HG03135 (cell line): ENCODE measurements at regions not wholly inside any gene's neighbourhood (a gene's known extent, or its start where the extent isn't known, plus 50 kb on each side); places are given as distances from the start of the nearest gene placed in this dataset.

Source experiments
- ATAC-seq: cut with Tn5 transposase; IDR thresholded peaks from one replicate; pipeline ENCODE4 v1.9.1; 2021; ENCODE audit warnings: mild to moderate bottlenecking, moderate library complexity; ENCODE audit not compliant: unreplicated experiment

DNA sequence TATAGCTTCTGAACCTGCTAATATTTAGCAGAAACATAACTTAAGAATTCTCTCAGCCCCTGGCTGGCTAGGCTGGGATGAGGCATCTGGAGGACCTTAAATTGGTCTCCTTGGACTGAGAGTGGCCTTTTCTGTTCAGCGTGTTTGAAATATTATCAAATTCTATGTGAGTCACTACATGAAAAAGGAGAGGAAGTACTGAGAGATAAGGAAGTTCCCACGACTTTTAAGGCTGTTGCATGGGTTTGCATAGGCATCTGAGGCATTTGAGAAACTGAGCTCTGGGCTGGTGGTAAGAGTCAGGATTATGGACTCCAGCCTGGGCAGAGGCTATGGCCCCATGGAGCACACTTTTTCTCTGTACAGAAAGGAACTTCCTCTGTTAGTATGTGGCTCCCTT is 816.2 kb upstream of the GRAMD2B start:
- ATAC-seq: no peak

DNA sequence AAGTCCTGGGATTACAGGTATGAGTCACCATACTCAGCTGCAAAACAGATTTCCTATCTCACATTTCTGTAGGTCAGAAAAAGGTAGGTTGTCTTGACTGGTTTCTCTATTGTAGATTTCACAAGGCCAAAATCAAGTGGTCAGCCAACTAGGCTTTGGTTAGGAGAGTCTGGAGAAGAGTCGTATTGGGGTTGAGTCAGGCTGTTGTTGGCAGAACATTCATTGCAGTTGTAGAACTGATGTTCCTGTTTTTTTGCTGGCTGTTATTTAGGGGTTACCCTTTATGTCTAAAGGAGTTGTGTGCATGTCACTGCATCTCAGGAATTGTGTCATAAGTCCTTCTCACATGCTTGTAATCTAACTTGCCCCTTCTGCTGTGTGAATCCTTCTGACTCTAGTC is 814.2 kb upstream of the GRAMD2B start:
- no peak for ATAC-seq

DNA sequence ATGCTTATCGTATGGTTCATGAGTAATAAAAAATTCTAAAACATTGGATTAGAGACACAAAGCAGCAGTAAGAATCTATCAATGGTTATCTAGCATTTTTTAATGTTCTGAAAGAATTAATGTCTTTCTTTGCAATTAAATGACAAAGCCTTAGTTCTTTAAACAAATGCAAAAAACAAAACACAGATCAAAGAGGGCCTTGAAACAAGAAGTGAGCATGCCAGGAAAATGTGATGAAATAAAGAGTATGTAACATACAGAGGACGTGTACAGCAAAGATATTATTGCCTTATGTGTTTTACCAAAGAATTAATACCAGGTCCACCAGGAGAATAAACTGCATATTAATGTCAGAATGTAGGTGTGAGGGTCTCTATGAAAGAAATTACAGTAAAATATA is 812.3 kb upstream of the GRAMD2B start:
- no peak for ATAC-seq

DNA sequence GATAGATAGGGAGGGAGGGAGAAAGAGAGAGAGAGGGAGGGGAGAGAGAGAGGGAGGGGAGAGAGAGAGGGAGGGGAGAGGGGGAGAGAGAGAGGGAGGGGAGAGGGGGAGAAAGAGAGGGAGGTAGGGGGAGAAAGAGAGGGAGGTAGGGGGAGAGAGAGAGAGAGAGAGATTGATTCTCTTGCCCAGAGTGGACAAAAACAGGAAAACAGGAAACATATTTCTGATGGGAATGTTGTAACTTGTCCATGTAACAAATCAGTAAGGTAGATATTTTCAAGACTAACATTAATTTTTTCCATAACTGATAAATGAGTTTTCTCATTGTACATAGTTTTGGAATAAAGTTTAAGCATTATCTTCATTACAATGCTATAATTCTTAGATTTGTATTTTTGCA is 811.7 kb upstream of the GRAMD2B start:
- ATAC-seq: no peak

DNA sequence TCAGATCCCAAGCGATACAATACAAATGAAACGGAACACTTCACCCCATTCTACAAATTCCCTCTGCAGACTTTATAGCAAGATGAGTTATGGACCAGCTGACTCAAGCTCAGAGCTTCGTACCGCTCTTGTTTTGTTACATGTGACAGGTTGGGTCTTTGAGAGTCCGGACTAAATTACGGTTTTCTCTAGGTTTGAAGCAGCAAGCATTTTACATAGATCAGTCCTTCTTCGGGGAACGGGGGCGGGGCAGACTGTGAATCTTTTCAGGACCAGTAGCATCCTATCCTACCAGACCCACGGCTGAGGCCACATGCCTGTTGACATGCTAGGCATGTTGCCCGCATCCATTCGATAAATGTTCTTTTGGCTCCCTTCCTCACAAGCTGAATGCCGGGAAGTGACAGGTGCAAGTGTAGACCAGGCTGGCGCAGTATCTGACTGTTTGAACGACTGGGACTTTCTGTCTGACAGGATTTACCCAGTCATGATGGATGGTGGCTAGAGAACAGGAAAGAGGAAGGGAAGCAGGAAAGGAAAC is 811.0 kb upstream of the GRAMD2B start:
- ATAC-seq: no peak

DNA sequence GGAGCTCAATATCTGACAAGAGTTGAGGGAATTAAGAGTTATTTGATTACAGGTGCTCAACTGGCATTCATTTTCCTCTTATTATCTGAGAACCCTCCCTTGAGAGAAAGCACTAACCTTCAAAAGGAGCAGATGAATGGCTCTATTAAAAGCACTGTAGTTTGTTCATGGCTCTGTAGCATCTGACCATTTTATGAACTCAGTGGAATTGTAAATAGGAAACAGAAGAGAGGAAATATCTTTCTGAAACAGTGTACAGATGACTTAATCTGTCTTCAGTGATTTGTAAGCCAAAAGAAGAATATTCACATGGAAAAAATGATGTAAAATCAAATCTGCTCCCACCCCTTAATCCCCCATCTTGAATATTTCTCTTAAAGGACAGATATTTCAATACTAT is 810.4 kb upstream of the GRAMD2B start:
- ATAC-seq: no peak

DNA sequence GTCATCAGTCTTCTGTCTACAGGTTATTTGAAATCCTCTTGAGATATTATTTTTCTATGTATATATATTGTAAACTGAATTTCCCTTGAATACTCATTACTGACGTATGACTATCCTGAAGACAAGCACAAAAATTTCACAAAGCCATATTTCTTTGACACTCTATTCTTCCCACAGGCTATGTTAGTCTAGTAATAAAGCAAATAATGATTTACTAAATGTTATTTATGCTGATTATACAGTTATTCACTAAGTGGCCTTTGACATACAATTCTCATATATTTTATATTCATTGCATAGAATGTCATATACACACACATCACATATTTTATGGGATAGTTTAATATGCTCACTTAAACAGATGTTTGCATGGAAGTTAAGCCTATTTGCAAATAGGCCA is 793.0 kb upstream of the GRAMD2B start:
- no peak for ATAC-seq

DNA sequence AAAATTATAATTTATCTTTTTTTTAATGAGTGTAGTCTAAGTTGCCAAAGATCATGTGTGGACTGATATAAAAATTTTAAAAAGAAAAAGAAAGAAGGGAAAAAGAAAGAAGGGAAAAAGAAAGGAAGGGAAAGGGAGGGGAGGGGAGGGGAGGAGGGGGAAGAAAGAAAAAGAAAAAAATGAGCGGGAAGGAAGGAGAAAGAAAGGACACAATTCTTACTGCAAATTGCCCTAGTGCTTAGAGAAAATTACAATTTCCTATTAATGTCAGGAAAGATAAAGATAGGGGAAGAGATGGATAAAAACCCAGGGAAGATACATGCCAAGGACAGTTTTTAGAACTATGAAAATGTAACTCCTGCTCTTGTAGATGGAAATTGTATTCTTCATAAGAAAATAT is 789.7 kb upstream of the GRAMD2B start:
- no peak for ATAC-seq

DNA sequence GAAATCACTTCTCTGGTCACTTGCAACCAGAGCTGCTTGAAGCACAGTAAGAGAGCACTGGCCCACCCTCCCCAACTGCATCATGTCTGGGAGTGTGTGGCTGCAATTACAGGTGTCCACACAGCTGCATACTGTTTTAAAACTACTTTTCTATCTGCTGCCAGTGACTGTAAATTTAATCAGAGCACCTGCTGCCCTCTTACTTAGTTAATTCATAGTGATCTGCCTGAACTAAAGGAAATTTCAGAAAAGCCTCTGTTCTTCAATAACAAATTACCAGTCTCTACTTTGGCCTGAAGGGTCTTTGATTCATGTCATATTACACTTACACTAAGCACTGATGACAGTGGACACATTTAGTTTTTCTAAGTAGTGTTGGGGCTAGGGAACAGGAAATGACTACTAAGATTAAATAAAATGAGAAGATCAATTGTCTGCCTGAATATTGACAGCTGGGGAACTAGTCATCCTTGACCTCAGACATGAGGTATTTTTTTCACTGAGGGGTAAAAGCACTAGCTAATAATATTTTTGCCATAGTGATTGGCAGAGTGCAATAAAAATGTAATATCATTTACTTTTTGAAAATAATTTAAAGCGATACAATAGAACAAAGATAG is 788.9 kb upstream of the GRAMD2B start:
- no peak for ATAC-seq

DNA sequence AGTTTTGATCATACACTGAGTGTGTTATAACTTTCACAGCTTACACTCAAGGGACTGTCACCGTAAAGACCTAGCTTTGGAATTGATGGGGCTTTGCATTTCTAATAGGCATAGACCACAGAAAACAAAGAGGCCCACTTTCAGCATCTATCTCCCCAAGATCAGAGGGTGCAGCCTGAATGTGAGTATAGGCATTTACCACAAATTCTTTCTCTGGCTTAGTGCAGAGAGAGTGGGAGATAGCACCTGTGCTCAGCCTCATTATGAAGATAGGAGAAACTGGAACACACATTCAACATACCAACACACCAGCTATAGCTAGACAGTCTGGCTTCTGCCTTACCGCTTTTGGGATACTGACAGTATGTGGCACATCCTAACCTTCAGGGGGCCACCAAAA is 783.4 kb upstream of the GRAMD2B start:
- no peak for ATAC-seq

DNA sequence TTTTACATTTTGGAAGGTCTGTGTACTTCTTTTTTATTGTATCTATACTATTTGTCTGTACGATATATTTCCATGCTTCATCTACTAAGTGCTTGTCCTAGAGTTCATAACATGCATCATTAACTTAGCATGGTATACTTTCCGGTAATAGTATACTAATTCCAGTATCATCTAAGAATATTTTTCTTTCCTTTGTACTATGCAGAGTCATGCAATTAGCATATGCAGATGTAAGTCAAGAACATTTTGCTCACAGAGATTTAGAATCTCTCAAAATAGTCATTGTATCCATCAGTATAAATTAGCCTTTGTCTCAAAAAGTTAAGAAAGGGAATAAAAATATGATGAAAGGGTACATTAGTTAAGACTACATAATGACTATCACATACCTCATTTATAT is 770.4 kb upstream of the GRAMD2B start:
- no peak for ATAC-seq

DNA sequence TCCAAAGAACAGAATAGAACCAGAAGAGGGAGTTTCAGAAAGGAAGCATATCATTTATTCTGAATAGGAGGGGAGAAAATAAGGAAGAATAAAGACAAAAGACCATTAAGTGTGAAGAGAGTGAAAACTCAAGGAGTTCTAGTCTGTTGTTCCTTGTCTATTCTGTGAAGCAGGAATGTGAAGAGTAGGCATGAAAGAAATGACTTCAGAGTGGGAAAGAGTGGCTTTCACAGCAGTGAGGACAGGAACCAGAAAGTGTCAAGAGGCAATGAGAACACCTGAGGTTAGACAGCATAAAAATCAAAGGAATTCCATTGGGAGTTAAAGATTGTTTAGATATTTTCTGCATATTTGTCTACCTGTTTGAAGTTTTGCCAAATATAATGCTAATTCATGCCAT is 768.8 kb upstream of the GRAMD2B start:
- no peak for ATAC-seq

DNA sequence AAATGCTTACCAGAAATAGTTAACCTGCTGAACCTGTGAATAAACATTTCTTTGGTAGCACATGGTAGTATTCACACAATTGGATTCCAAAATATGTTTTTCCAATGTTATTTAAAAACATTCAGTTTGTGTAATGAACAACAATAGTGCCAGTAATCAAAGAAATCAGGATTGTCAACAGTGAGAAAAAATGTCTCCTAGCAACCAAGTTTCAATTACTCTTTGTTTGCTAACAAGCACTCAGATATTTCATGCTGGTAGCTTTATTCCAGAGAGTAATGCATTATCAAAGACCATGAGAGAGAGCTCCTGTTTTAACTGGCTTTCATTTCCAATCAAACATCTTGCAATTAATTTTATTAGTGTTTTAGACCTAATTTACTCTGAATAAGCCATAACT is 768.1 kb upstream of the GRAMD2B start:
- ATAC-seq: no peak

DNA sequence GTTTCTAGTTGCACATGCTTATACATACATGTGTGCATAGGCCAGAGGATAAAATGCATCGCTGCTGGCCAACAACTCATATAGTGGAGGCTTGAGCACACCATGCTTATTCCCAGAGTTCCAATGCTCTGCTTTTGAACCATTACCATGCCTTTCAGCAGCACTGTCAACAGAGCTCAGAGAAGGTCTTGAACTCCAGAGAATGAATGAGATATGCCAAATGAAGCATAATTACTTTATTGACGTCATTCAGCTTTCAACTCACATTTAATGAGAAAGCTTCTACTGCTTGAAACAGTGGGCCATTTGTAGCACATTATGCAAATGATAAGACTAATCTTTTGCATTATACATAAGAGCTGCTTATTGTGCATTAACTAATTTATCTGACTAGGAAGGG is 765.3 kb upstream of the GRAMD2B start:
- no peak for ATAC-seq

DNA sequence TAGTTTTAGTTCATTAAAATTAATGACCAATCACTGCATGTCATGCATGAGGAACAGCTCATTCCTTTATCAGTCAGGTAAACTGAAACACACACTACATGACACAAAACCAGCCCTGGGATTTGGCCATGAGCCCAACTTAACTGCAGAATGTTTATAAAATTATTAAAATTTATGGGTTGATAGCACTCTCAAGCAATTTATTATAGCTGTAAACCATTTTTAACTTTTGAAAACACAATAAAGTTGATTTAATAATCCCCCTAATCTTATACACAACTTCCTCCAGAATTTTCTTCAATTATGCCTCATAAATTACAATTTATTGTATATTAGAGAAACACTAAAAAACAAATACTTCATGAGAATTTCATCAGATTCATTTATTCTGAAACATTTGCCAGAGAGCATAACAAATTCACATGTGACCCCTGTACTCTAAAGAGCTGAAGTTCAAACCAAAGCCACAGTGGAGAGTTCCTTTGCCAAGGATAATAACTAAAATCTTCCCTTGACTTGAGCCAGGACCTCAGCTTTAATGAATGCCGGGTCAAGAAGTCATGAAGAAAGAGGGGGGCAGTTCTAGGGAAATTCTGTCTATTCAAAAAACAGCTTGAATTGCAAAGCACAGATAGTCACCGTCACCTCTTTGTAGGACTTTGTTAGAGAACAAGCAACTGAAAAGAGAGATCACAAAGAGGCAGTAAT is 763.7 kb upstream of the GRAMD2B start:
- no peak for ATAC-seq

DNA sequence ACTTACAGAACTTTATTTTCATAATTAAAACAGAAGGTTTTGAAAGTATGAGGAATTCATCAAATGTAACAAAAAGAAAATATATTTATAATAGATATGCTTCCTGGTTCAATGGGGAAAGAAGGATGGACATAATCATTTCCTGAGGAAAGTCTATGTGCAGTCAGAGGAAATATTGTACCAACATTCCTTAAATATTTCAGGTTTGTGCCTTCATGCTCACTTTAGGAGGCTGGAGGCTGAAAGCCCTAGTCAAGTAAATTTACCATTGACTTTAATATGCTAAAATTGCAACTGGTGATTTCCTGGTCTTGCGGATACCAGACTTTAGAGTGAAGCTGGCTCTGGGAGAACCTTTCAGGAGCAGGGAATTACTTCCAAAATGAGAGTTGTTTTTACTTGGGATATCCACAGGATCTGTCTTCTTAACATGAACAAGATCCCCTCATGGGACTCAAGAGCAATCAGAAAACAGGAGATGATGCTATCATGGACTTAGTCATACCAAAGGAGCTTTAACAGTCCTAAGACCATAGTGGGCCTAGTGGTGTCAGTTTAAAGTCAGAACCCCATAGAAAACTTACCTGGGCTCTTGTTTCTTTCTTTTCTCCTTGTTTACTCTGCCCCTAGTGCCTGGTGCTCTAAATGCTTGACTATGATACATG is 762.8 kb upstream of the GRAMD2B start:
- no peak for ATAC-seq

DNA sequence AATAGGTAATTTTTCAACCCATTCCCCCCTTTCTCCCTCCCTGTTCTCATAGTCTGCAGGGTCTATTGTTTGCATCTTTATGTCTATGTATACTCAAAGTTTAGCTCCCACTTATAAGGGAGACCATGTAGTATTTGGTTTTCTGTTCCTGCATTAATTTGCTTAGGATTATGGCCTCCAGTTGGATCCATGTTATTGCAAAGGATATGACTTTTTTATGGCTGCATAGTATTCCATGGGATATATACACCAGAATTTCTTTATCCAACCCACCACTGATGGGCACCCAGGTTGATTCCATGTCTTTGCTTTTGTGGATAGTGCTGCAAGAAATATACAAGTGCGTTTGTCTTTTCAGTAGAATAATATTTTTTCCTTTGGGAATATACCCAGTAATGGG is 761.6 kb upstream of the GRAMD2B start:
- ATAC-seq: no peak

DNA sequence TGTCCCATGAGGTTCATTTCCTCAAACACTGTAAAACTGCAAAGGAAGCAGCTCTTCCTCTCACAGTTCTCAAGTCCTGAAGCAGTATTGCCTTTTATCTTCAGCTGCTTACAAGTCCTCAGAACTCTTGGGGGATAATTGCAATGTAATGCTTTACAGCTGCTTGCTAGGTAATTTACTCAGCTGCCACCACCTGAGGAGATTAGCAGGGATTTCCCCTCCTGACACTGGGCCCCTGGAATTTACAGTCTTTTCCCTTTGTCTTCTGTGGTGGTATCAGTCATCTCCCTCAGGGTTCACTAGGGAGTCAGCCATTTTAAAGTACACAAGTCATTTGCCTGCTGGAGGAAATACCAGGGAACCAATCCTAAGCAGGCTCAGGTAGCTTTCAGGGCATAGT is 754.3 kb upstream of the GRAMD2B start:
- ATAC-seq: no peak

DNA sequence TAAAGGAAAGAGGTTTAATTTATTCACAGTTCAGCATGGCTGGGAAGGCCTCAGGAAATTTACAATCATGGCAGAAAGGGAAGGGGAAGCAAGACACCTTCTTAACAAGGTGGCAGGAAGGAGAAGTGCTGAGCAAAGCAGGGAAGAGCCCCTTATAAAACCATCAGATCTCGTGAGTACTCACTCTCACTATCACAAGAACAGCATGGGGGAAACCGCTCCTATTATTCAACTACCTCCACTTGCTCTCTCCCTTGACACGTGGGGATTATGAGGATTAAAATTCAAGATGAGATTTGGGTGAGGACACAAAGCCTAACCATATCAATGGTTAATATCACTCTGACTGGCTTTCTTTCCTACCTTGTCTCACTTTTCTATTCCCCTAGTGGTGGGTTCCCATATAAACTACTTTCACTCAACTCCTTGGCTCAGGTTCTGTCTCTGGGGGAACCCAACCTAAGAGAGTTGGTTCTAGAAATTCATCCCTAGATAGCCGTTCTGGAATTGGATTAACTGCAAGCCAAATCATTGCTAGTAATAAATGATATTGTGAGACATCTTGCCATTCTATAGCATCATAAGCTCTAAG is 749.8 kb upstream of the GRAMD2B start:
- ATAC-seq: no peak

DNA sequence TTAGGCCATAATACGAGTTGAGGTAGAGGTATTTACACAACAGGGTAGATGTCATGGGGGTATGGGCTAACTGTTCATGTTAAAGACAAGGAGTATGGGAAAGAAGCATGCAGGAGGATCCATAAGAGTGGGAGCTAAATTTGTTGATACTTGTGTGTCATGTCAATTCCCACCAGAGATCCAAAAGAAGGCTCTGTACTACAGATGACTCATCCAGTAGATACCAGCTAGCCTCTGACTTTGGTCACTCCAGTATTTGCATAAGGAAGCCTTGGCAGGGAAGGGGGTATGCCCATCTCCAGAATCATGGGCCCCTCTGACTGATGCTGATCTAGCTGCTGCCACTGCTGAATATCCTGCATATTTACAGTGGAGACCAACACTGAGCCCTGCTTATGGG is 743.7 kb upstream of the GRAMD2B start:
- ATAC-seq: no peak

DNA sequence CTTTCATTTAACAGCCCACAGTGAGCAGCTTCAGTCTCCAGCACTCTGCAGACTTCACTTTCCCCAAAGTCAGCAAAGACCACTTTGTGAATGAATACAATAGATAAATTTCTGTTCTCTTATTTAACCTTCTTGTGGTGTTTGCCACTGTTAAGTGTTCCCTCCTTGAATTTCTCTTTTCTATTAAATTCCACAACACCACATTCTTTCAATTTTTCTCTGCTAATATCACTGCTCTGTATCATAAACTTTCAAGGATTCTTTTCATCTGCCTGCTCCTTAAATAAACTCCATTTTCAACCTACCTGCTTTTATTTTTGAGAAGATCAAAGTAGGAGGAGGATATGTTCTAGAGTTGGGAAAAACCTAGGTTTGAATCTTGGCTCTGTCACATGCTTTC is 739.5 kb upstream of the GRAMD2B start:
- no peak for ATAC-seq

DNA sequence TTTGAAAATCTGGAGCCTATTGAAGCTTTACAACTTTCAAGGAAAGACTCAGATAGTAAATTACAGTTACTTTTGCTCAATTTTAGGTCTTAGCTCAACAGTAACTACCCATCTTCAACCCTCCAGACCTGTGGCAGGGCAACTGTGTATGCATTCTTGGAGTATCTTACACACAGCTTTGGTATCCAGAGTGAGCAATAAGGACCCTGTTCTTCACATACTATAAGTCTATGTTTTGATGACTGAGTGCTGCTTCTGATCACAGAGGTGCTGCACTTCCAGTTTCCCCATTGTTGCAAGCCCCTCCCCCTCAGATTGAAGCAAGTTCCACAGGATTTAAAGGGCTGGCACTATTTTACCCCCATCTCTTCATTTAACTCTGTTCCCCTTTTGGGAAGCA is 737.4 kb upstream of the GRAMD2B start:
- no peak for ATAC-seq
